HG02798 (cell line): ENCODE measurements at regions not wholly inside any gene's neighbourhood (a gene's known extent, or its start where the extent isn't known, plus 50 kb on each side); places are given as distances from the start of the nearest gene placed in this dataset.

Experiments
- ATAC-seq: cut with Tn5 transposase; IDR thresholded peaks from one replicate; pipeline ENCODE4 v1.9.1; 2021; ENCODE audit warnings: mild to moderate bottlenecking; ENCODE audit not compliant: unreplicated experiment, poor library complexity

GRCh38 chr7:110564246-110564645 lies 526.7 kb upstream of the LRRN3 start:
- no peak for ATAC-seq

GRCh38 chr7:110568388-110568787 lies 522.5 kb upstream of the LRRN3 start:
- no peak for ATAC-seq

DNA sequence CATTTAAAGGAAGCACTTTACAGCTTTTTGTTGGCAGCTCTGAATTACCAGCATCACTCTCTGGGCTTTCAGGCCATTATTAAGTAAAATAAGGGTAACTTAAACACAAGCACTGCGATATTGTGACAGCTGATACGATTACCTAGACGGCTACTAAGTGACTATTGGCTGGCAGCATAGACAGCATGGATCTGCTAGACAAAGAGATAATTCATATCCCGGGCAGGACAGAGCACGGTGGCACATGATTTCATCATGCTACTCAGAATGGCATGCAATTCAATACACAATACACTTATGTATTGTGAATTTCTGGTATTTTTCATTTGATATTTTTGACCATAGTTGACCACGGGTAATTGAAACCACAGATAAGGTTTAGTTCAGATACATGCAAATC lies 522.0 kb upstream of the LRRN3 start:
- no peak for ATAC-seq

DNA sequence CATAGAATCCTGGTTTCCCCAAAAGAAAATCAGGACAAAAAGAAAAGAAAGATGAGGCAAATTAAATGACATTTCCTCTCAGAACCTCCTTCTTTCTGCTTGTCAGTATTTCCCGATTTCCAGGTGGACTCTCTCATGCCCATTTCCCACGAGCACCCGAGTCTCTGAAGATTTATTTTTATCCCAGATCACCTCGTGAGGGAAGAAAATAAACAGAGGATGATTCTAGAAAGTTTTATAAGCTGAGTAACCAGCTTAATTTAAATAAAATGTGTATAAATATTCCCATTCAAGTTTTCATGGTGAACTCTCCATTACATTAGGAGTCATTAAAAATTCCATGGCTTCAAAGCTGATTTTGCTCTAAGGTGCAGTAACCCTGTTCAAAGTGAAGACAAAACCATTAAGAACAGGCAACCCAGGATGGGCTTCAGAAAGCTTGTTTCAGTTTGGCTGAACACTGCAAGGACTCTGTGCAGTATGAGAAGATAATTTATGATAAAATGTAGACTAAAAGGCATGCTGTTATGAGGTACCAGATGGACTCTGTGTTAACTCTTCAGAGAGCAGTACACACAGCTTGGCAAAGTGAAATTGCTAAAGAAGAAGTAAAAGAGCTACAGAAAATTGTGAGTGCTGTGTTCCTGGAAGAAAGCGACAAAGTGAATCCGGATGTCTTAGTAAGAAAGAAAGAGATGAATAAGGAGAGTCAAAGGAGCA lies 521.3 kb upstream of the LRRN3 start:
- no peak for ATAC-seq

GRCh38 chr7:110573862-110574528 lies 516.9 kb upstream of the LRRN3 start:
- ATAC-seq, result no peak

DNA sequence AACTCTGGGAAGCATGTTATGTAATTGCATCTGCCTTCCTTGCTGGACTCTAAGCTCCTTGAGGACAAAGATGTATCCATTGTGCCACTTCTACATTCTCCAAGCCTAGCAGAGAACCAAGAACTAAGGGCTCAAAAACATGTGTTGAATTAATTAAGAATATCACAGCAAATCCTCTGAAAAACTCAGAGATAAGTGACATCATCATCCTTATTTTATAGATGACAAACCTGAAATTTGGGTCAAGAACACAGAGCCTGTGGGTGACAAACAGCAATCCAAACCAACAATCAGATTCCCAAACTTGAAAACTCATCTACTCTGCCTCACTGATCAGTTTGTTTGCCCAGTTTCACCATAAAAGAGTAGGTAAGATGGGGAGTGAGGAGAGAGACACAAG lies 503.6 kb upstream of the LRRN3 start:
- no peak for ATAC-seq

DNA sequence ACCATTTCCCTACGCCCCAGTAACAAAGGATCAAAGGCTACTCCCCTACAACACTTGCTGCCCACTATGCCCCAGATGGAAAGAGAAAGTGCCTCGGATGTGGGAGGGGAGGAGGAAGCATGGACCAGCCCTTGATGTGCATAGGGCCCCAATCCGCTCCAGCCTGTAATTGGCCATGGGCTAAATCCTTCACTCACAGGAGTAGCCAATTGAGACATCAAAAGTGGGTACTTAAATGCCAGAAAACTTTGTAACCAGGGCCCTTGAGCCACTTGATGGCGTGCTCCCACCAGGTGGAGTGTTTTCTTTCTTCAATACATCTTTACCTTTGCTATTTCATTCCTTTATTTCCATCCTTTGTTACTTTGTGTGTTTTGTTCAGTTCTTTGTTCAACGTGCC lies 500.5 kb upstream of the LRRN3 start:
- no peak for ATAC-seq

- ATAC-seq, result no peak
Observed at GRCh38 chr7:110591341-110591740, 499.6 kb upstream of the LRRN3 start.

DNA sequence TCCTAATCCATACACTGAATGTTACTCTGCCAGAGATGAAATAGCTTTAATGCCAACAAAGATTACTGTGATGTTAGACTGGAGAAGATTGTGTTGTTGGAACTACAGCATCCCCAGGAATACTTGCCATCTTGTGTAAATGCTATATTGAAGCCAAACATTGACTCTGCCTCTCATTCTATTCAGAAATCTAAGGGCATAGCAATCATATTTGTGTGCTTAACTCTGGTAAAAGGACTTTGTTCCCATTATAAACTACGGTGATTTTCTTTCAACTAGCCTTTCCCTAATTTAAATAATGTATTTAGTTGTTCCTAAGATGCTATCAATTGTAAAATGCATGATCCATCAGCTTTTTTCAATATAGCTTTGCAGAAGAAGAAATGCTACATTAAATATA lies 498.4 kb upstream of the LRRN3 start:
- no peak for ATAC-seq

DNA sequence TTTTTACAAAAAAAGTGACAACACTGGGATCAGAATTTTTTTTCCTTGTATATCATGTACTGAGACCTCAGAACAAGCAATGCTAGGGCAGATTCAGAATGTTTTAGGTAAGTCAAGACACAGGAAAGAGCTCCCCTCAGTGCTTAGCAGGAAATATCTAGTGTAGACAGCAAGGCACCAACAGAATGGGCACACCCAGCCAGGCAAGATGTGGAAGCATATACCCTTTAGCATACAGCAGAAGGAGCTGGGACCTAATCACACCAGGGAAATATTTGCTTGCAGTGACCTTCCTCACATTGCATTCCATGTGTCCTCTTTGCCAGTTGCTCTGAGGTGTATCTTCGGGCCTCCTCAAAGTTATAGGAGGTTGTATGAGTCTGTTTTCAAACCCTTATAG lies 497.6 kb upstream of the LRRN3 start:
- no peak for ATAC-seq

- no peak for ATAC-seq
Observed at GRCh38 chr7:110595694-110596093, 495.2 kb upstream of the LRRN3 start.

DNA sequence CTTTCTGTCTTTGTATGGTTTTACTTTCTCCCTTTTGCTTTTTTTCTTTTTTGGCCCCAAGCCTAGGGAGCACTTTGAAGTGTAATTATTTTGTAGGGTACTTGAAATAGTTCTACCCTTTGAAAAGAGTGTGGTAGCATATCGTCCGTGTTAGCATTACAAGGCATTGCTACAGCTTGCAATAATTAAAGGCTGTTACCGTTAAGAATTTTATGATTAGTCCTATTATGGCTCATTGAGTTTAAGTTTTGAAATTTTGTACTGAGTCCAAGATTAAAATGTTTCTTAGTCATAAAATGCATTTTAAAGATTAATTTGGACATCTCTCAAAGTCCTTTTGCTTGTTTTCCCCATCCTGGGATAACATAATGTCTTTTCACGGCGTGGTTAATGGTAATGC lies 490.0 kb upstream of the LRRN3 start:
- ATAC-seq, result no peak

GRCh38 chr7:110601710-110602109 lies 489.2 kb upstream of the LRRN3 start:
- ATAC-seq, result no peak

DNA sequence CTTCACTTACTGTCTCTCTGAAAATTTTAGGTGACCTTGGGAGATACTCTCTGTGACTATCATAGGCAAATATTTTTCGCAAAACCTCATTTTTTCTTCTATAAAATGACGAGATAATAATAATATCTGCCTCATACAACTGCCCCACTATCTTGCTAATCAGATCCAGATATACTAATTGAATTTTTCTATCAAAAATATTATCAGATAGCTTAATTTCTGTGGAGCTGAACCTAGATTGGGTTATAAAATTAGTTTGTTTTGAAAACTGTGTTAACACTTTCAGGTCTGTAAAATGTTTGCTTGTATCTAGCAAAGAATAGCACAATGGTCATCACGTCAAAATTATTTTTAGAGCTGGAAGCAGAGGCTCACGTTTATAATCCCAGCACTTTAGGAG lies 486.7 kb upstream of the LRRN3 start:
- ATAC-seq, result no peak

DNA sequence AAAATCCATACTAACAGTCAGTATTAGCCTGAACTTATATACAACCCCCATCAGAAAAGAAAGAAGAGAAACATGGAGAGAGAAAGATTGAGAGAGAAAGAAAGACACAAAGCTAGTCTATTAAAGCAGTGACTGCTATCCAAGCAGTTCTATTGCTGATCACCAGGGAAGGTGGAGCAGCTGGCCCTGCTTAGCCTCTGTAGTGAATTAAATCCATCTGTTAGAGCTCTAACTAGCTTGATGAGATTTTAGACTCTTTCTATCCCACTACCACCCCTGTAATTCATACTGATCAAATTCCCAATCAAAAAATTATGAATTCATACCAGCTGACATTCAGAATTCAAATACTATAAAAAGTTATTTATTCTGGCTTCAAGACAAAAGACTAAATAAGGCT lies 486.0 kb upstream of the LRRN3 start:
- no peak for ATAC-seq

DNA sequence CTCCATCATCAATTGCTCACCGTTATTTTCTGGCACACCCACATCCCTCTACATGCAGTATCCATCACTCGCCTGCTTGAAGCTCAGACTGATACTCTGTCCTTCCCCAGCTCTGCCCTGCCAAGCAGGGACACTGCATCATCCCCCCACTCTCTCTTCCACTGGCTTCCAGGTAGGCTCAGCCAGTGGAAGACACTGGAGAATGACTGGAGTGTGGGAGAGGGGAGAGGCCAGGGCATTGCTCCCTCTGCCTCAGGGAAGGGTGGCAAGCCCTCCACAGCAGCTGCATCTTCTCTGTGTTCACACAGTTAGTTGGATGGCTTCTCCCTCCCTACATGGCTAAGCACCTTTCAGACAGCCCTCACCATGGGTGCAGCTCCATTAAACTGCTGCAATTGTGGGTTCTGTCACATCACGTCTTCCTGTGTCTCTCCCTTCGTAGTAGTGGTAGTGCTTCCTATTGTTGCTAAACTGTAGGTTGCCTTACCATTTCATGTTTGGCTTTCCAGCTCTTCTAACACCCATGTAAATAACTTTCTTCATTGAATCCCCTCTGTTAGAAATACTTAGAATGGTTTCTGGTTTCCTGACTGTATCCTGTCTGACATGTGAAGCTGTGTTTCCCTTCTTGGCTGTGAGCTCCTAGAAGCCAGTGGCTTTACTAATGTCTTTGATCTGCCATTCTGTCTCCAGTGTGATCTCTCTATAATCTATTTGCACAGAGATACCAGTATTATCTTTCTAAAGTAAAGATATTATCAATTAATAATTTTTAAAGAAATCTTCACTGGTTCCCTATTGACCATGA lies 483.7 kb upstream of the LRRN3 start:
- ATAC-seq, result no peak

- no peak for ATAC-seq
Observed at GRCh38 chr7:110609336-110609735, 481.6 kb upstream of the LRRN3 start.

- no peak for ATAC-seq
Observed at GRCh38 chr7:110612680-110613079, 478.2 kb upstream of the LRRN3 start.
